Amniotic epithelial cell (primary cell): ENCODE measurements at regions not wholly inside any gene's neighbourhood (a gene's known extent, or its start where the extent isn't known, plus 50 kb on each side); places are given as distances from the start of the nearest gene placed in this dataset.

Source experiments
- DNase-seq: peaks from one replicate; pipeline ENCODE4 v3.0.0-alpha.2; 2010; ENCODE audit warnings: low read depth

- DNase-seq, result no peak
These were observed 112.1 kb upstream of the FGF3 start for GRCh38 chr11:69931060-69931910.

DNA sequence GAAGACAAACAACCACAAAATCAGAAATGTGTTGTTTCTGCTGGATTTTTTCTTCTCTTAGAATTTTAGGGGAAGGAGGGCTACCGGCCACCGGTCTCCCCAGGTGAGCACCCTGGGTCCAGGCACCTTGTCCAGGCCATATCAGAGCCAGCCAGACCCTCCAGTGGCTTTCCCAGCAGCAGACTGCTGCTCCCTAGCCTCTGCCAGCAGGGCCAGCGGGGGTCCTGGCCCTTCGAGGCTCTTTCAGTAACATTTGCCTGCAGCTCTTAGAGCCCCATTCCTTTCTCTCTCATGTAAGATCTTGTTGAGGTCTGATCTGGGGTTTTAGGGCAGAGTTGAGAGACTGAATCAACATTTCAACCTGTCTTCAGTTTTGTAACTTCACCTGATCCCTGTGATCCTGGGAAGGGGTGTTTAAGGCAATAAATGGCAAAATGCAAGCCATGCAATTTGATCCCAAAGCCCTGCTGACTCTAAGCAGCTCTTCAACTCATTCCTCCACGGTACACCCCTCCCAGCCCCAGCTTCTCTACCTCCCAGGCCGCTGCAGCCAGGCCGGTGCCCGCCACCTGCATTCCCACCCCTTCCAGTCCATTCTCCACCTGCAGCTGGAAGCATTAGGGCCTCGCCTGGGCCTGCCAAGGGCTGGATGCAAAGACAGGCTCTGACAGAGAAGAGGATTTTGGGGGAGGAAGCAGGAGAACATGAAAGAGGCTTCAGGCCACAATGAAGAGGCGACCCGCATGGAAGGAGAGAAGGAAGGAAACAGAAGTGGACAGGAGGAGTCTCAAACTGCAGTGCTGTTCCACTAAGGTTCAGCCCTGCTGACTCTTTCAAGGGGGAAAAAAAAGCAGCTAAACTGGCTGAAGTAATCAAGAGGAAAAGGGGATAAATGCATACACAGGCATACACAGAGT is 113.0 kb upstream of the FGF3 start:
- no peak for DNase-seq

DNA sequence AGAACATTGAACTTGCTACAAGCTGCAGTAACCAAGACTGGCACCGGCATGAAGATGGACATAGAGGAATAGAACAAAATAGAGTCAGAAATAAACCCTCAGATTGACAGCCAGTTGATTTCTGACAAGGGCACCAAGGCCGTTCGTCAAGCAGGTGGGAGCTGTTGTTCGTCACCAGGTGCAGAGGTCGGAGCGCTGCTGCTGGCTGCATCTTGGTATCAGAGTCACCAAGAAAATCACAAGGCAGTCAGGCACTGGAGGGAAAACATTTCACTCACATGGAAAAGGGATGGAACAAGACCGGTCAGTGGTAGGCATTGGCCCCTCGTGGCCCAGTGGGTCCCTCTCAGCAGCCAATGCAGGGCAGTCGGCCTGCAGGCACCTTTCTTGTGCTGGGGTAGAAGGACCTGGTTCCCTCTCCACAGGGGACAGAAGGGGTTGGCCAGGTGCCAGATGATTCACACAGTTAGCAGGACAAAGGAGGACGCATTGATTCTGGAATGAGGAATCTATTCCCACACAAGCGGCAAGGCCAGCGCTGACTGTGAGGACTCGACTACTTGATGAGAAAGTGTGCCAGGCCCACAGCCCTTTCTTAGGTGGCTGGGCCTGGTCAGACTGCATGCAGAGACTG is 115.8 kb upstream of the FGF3 start:
- no peak for DNase-seq

DNA sequence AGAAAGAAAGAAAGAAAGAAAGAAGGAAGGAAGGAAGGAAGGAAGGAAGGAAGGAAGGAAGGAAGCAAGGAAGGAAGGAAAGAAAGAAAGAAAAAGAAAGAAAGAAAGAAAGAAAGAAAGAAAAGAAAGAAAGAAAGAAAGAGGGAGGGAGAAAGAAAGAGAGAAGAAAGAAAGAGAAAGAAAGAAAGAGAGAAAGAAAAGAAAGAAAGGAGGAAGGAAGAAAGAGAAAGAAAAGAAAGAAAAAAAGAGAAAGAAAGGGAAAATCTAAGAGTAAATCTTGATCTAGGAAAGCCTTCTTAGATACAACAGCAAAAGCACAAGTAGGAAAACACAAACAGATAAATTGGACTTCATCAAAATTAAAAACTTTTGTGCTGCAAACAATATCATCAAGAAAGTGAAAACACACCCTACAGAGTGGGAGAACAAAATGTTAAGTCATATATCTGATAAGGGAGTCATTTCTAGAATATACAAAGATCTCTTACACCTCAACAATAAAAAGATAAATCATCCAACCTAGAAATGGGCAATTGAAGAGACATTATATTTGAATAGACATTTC is 116.8 kb upstream of the FGF3 start:
- DNase-seq, result no peak

DNA sequence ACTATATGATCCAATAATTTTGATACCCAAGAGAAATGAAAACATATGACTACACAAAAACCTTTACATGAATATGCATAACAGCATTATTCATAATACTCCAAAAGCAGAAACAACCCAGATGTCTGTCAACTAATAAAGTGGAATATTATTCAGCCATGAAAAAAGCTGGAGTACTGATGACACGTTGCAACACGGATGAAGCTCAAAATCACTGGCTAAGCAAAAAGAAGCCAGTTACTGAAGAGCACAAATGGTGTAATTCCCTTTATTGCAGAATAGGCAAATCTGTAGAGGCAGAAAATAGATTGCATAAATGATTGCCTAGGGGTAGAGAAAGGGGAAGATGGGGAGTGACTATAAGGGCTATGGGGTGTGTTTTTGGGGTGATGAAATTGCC is 117.6 kb upstream of the FGF3 start:
- DNase-seq, result no peak

- DNase-seq, result no peak
These were observed 119.0 kb upstream of the FGF3 start for GRCh38 chr11:69938206-69938605.

DNA sequence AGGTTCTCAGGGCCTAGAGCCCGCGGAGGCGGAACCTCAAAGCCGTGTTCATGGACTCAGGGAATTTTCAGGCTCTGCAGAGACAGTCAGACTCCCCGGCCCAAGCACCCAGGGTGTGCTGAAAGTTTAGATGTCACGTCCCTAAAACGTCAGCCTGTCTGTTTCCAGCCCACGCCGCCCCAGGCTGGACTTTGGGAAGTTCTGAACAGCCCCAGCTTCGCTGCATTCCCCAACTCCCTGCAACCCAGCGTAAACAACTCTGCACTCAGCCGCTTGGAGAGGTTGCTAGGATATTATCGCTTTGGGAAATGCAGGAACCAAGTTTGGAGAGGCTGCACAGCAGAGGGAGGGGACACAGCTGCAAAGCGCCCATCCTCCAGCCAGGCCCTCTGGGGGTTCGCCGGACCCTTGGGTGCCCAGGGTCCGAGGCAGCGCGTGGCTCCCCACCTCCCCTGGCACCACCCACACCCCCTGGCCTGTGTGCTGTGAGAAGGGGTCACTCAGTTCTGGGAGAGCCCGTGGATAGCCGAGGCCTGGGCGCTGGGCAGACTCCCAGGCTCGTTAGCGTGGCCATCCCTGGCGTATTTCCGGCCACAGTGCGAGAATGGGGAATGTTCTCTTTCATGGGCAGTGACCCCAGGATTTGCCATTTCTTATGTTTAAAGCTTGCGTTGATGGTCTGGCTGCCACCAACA is 120.5 kb upstream of the FGF3 start:
- DNase-seq, result peak; percentile 63

GRCh38 chr11:69940246-69940610 is 121.0 kb upstream of the FGF3 start:
- no peak for DNase-seq

- no peak for DNase-seq
These were observed 122.5 kb upstream of the FGF3 start for GRCh38 chr11:69941546-69942332.

DNA sequence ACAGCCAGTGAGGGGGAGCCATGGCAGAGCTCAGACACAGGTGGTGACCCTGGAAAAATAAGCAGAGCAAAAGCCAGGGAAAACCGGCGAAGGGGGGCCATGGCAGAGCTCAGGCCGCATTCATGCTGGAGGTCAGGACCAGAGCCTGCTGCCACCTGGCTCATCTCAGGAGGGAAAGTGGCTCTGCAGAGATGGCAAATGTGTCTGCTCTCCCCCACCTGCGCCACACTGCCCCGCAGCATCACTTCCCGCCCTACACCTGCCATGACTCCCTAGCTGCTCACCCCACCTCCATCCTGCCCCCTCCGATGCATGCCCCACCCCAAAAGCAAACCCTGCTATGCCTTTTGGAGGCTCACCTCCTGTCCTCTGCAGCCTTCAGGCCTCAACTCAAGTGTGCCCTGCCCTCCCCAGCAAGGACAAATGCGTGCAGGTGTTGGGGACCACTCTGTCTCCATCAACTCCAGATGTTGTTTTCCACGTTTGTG is 123.2 kb upstream of the FGF3 start:
- no peak for DNase-seq

DNA sequence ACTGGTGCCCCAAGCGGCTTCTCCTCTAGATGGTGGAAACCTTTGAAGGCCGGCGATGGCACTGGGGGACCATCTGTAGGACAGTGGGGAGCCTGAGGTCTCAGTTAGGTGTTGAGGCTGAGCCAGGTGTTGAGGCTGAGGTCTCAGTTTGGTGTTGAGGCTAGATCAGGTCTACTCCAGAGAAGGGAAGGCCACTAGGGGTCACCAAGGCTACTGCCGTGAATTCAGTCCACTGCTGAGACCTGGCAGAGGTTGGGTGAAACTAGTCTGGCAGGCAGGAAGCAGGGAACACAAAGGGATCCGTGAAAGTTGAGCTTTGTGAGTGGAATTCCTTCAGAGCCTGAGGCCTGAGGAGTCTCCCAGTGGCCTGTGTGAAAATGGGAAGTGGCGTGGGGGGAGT is 123.8 kb upstream of the FGF3 start:
- no peak for DNase-seq

DNA sequence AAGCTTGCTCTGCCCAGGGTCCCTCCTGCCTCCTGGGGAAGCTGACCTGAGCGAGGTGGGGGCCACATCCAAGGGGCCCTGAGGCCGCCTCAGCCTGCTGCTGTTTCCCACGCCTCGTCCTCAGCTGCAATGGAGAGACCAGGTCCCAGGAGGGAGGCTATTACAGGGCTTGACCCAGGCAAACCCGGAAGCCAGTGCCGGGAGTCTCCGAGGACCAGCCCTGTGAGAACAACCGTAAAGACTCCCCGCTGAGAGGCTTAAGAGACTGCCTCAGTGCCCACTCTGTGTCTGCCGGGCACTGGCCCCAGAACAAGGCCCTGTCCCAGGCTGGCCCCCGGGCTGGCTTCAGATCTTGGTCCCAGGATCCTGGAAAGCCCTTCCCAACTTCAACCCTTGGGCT is 124.3 kb upstream of the FGF3 start:
- DNase-seq, result no peak

GRCh38 chr11:69944146-69944795 is 125.1 kb upstream of the FGF3 start:
- DNase-seq, result no peak

GRCh38 chr11:69945157-69945556 is 125.9 kb upstream of the FGF3 start:
- no peak for DNase-seq

GRCh38 chr11:69947059-69947792 is 128.0 kb upstream of the FGF3 start:
- DNase-seq, result no peak

- DNase-seq, result no peak
These were observed 128.6 kb upstream of the FGF3 start for GRCh38 chr11:69947793-69948255.

- no peak for DNase-seq
These were observed 129.3 kb upstream of the FGF3 start for GRCh38 chr11:69948256-69949141.

- DNase-seq, result peak; percentile 20
These were observed 128.8 kb upstream of the ANO1 start for GRCh38 chr11:69949327-69949726.
